OCI-LY1 (cell line): ENCODE measurements at regions not wholly inside any gene's neighbourhood (a gene's known extent, or its start where the extent isn't known, plus 50 kb on each side); places are given as distances from the start of the nearest gene placed in this dataset.

ENCODE experiments used
- H2AFZ ChIP-seq: fragments of 200-600 bp; sonication (generic), shearing (Covaris generic); 2 replicates; pipeline ENCODE4 v1.6.0; 2014; ENCODE audit warnings: antibody characterized with exemption, mild to moderate bottlenecking, low read length
- H3F3A ChIP-seq: fragments of 200-600 bp; sonication (generic), shearing (Covaris generic); 2 replicates; pipeline ENCODE4 v1.6.0; 2014; ENCODE audit warnings: mild to moderate bottlenecking, antibody characterized with exemption, low read length, moderate library complexity; ENCODE audit not compliant: insufficient read depth
- H3K27ac ChIP-seq: fragments of 200-600 bp; sonication (generic); 2 replicates; pipeline ENCODE4 v1.5.1; 2014; ENCODE audit warnings: low read length, mixed run types, mild to moderate bottlenecking, low read depth; ENCODE audit not compliant: poor library complexity, severe bottlenecking
- H3K27me3 ChIP-seq: fragments of 200-600 bp; sonication (generic); 2 replicates; pipeline ENCODE4 v1.6.0; 2014; ENCODE audit warnings: antibody characterized with exemption, mild to moderate bottlenecking, low read length, moderate library complexity; ENCODE audit not compliant: insufficient read depth
- H3K36me3 ChIP-seq: fragments of 200-600 bp; sonication (generic); 2 replicates; pipeline ENCODE4 v1.6.1; 2014; ENCODE audit warnings: mild to moderate bottlenecking, antibody characterized with exemption, low read length, moderate library complexity, mixed read lengths; ENCODE audit not compliant: insufficient read depth
- H3K4me1 ChIP-seq: fragments of 200-600 bp; sonication (generic); 2 replicates; pipeline ENCODE4 v1.5.1; 2014; ENCODE audit warnings: mild to moderate bottlenecking, low read length, moderate library complexity; ENCODE audit not compliant: insufficient read depth, severe bottlenecking
- H3K4me2 ChIP-seq: fragments of 200-600 bp; sonication (generic), shearing (Covaris generic); 2 replicates; pipeline ENCODE4 v1.6.1; 2014; ENCODE audit warnings: low read length
- H3K4me3 ChIP-seq: fragments of 200-600 bp; sonication (generic); 2 replicates; pipeline ENCODE4 v1.5.1; 2014; ENCODE audit warnings: low read length, low read depth, mild to moderate bottlenecking, mixed read lengths; ENCODE audit not compliant: poor library complexity, severe bottlenecking
- H3K79me2 ChIP-seq: fragments of 200-600 bp; shearing (Covaris generic); 2 replicates; pipeline ENCODE4 v1.6.1; 2016; ENCODE audit warnings: mixed run types, low read length, mixed read lengths; ENCODE audit not compliant: insufficient read depth
- H3K9ac ChIP-seq: fragments of 200-600 bp; sonication (generic), shearing (Covaris generic); 2 replicates; pipeline ENCODE4 v1.6.1; 2014; ENCODE audit warnings: mild to moderate bottlenecking, low read length, mixed read lengths
- H3K9me2 ChIP-seq: fragments of 200-600 bp; sonication (generic), shearing (Covaris generic); 2 replicates; pipeline ENCODE4 v1.6.1; 2014; ENCODE audit warnings: low read depth, mild to moderate bottlenecking, low read length, mixed read lengths
- H3K9me3 ChIP-seq: fragments of 200-600 bp; shearing (Covaris generic); 2 replicates; pipeline ENCODE4 v1.6.1; 2014; ENCODE audit warnings: low read length, mixed read lengths
- H4K20me1 ChIP-seq: fragments of 200-600 bp; sonication (generic), shearing (Covaris generic); 2 replicates; pipeline ENCODE4 v1.6.0; 2016; ENCODE audit warnings: mild to moderate bottlenecking, low read length; ENCODE audit not compliant: insufficient read depth
- CTCF ChIP-seq: fragments of 200-600 bp; sonication (generic), shearing (Covaris generic); IDR thresholded peaks from 2 replicates; pipeline ENCODE4 v1.5.1; 2017; ENCODE audit warnings: mild to moderate bottlenecking, antibody characterized with exemption, low read length, moderate library complexity, mixed read lengths
- EZH2 ChIP-seq: fragments of 200-600 bp; sonication (generic), shearing (Covaris generic); IDR thresholded peaks from 2 replicates; pipeline ENCODE4 v1.8.0; 2017; ENCODE audit warnings: borderline replicate concordance, mixed run types, mild to moderate bottlenecking, antibody characterized with exemption, low read length, moderate library complexity, mixed read lengths

- no peak overlapping the region for H3K4me2 ChIP-seq
- no peaks in the 10 kb centered on the region for H3K36me3 ChIP-seq
- H3K27ac ChIP-seq, result no peak overlapping the region
Observed at GRCh38 chr4:66490729-66491128, 820.4 kb upstream of the EPHA5 start.

GRCh38 chr4:66489783-66490452, 819.6 kb upstream of the EPHA5 start:
- H3K27ac ChIP-seq, result no peak overlapping the region
- no peak for TF ChIP-seq CTCF
- TF ChIP-seq EZH2, result no peak
- no peaks in the 10 kb centered on the region for H3K9me2 ChIP-seq

More at GRCh38 chr4:66490729-66491128, 820.4 kb upstream of the EPHA5 start:
- Histone ChIP-seq H2AFZ (no peak overlapping the region), H3K9me3 (no peaks in the 10 kb centered on the region), H3K27me3 (no peaks in the 10 kb centered on the region), H3K9me2 (no peaks in the 10 kb centered on the region), H3F3A (no peaks in the 10 kb centered on the region), H3K9ac (no peak overlapping the region), H4K20me1 (no peaks in the 10 kb centered on the region), H3K79me2 (no peaks in the 10 kb centered on the region), H3K4me1 (no peaks in the 10 kb centered on the region), H3K4me3 (no peak overlapping the region)
- no peak for TF ChIP-seq EZH2
- no peak for TF ChIP-seq CTCF

GRCh38 chr4:66489370-66489769, 819.1 kb upstream of the EPHA5 start:
- H3K9ac ChIP-seq, result no peak overlapping the region

More at GRCh38 chr4:66489783-66490452, 819.6 kb upstream of the EPHA5 start:
- no peak overlapping the region for H3K9ac ChIP-seq
- H2AFZ ChIP-seq, result no peak overlapping the region
- no peaks in the 10 kb centered on the region for H3K4me1 ChIP-seq
- H3K4me2 ChIP-seq, result no peak overlapping the region
- no peak overlapping the region for H3K4me3 ChIP-seq
- H3K36me3 ChIP-seq, result no peaks in the 10 kb centered on the region
- no peaks in the 10 kb centered on the region for H4K20me1 ChIP-seq
- H3F3A ChIP-seq, result no peaks in the 10 kb centered on the region
- H3K79me2 ChIP-seq, result no peaks in the 10 kb centered on the region
- no peaks in the 10 kb centered on the region for H3K9me3 ChIP-seq
- no peaks in the 10 kb centered on the region for H3K27me3 ChIP-seq

More at GRCh38 chr4:66489370-66489769, 819.1 kb upstream of the EPHA5 start:
- H2AFZ ChIP-seq, result no peak overlapping the region
- H3K4me1 ChIP-seq, result no peaks in the 10 kb centered on the region
- H3K27ac ChIP-seq, result no peak overlapping the region
- H3F3A ChIP-seq, result no peaks in the 10 kb centered on the region
- no peaks in the 10 kb centered on the region for H3K9me3 ChIP-seq
- H3K27me3 ChIP-seq, result no peaks in the 10 kb centered on the region
- no peak overlapping the region for H3K4me3 ChIP-seq
- H3K79me2 ChIP-seq, result no peaks in the 10 kb centered on the region
- TF ChIP-seq EZH2 (no peak), CTCF (no peak)
- no peaks in the 10 kb centered on the region for H3K9me2 ChIP-seq
- H4K20me1 ChIP-seq, result no peaks in the 10 kb centered on the region
- no peaks in the 10 kb centered on the region for H3K36me3 ChIP-seq
- H3K4me2 ChIP-seq, result no peak overlapping the region
